Stimulated activated CD4-positive, alpha-beta T cell treated with anti-CD3 and anti-CD28 coated beads, Interleukin-15, amount 100 ng/mL, for 1 hour (primary cell): ENCODE measurements at regions not wholly inside any gene's neighbourhood (a gene's known extent, or its start where the extent isn't known, plus 50 kb on each side); places are given as distances from the start of the nearest gene placed in this dataset.
"Not testable (repeated sequence)": the region's sequence is repeated elsewhere in the genome, so short reads cannot be mapped to it uniquely, and the experiment has no call there.

Experiments
- DNase-seq, 2 donors: peaks; one replicate each; pipeline ENCODE4 v3.0.0-alpha.2; 2020; ENCODE audit warnings: low read depth in 1 of 2, low spot score in 1 of 2

DNA sequence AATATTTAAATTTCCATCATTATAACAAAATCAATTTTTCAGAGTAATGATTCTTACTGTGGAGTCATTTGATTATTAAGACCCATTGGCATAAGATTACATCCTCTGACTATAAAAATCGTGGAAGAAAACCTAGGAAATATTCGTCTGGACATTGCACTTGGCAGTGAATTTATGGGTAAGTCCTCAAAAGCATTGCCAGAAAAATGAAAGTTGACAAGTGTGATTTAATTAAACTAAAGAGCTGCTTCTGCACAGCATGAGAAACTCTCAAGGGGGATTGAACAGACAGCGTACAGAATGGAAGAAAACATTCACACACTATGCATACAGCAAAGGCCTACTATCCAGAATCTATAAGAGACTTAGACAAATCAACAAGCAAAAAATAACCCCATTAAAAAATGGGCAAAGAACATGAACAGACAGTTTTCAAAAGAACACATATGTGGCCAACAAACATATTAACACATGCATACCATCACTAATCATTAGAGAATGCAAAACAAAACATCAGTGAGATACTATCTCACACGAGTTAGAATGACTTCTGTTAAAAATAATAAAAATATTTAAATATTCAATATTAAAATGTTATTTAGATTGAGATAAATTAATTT, 111.4 kb downstream of the CCDC74A start:
- DNase-seq: not testable (repeated sequence)

DNA sequence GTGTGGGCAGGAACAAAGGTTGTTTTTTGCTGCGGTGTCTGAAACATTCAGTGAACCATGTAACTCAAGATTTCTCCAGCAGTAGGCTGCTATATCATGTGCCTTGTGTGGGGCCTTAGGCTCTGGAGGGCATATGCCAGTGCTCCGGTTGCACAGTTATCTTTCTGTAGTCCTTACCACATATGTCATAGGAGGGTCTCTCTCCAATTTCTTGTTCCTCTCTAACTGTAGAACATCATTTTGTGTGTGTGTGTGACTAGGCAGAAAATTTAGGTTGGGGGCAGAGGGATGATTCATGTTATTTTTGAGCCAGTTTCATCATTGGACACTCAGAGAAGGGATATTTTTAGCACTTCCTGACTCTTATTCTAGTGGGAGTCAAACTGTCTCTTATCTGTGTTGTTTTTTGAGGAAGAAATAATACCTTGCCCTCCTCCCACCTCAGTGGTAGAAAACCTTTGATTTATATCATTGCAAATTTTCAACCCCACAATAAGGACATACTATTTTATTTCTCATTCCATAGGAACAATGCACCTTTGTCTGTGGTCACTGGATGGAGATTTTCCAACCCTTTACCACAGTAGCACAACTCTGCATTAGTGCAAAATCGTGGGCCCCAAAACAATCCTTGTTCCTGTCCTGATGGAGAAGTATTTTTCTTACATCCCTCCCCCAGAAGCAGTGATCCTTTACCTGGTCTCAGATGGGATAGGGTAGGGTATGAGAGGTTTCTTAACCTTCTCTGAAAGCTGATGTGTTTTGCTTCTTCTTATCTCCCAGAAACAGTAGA, 113.9 kb downstream of the CCDC74A start:
- DNase-seq: no peak

DNA sequence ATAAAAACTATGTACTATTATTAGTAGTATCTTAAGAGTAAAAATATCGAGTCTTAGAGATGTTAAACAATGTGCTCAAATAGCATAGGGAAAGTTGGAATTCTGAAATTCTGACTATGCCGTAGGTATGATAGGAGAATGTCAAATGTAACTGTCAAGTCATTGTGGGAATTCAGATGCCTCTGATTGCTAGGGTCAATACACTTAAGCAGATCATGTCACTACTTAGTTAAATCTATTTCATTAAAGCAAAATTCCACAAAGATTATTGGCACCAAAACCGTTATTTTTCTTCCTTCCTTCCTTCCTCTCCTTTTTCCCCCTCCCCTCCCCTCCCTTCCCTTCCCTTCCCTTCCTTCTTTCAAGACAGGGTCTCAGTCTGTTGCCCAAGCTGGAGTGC, 115.5 kb downstream of the CCDC74A start:
- not testable (repeated sequence) for DNase-seq

DNA sequence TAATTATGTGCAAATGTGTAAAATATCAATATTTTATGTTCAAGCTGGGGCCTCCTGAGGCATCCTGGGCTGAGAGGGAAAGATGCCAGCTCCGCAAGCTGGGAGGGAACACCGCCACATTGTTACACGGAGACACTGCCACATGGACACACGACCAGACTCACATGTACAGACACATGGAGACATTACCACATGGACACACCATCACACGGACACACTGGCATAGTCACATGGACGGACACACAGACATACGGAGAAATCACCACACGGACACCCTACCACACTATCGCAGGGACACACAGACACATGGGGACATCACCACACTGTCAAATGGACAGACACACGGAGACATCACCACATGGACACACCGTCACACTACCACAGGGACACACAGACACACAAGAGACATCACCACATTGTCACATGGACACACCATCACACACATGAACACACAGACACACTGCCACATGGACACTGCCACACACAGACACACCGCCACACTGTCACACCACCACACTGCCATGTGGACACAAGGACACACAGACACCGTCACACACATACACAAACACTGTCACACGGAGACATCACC, 117.6 kb downstream of the CCDC74A start:
- DNase-seq: no peak

DNA sequence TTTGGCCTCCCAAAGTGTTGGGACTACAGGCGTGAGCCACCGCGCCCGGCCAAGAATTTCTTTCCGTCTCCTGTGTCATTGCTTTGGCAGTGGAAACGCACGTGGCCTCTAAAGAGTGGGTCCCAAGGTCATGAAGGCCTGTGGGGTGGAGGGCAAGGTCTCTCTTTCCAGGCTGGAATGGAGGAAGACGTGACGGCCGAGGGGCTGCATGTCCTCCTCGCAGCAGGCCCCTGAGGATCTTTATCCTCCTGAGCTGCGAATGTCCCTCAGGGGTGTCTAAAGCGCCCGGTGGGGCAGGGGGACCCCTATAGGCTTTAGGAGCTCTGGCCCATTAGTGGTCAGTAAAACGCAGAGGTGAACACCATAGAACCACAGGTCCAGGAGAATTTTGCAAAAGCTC, 118.5 kb downstream of the CCDC74A start:
- not testable (repeated sequence) for DNase-seq

DNA sequence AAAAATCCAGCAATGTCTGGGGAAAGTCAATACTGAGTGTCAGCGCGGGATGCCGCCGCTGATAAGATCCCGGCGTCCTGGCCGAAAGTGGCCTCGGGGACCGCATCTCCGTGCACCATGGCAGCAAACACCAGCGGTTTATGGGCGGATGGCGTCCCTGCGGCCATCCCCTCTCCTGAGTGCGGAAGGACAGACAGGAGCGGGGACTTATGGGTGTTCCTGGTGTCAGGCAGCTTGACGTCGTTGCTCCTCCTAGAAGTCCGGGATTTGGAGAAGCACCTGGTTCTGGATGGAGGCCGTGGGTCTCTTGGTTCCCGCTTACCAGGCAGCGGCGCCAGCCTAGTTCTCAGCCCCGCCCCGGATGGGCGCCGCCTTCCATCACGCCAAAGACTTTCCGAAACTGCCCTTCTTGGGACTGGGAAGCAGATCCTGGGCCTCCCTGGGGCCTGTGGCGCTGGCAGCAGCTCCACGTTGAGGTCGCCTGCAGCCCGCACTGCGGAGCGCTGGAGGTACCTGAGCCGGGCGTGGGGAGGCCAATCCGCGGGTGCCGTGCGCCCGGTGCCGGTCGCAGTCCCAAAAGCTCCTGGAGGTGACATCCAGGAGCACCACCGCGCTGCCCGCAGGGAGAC, 119.1 kb downstream of the CCDC74A start:
- DNase-seq: no peak

DNA sequence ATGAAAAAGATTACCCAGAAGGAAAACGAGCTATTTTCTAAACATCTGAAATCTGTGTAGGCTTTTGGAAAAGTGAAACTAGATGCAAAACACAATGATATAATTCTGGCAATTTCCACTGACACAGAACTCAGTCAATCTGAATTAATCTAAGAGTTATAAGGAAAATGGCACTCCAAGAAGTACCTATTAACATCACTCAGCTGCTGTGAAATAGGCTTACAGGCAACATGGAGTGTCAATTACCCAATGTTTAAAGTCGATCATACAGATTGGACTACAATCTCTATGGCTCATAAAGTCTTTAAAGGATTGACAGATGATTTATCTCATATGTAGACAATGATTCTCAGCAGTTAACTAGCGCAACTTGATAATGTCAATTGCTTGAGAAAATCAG, 120.9 kb downstream of the CCDC74A start:
- DNase-seq: not testable (repeated sequence)

DNA sequence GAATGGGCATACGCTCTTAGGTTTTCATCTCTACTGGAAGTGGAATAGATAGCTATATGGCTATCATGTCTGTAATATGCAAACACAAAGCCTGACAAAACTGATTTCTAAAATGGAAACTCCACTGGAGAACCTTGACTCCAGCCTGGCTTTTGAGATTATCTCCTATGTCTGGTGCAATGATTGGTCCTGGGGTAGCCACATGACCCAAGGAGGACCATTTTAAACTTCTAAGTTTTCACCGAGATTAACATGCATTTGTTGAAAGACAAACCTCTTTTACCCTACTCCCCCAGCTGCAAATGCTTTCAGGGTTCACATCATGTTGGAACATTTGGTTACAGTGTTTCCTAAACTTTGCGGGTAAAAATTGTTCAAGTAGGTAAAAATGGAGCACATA, 124.6 kb downstream of the CCDC74A start:
- not testable (repeated sequence) for DNase-seq

DNA sequence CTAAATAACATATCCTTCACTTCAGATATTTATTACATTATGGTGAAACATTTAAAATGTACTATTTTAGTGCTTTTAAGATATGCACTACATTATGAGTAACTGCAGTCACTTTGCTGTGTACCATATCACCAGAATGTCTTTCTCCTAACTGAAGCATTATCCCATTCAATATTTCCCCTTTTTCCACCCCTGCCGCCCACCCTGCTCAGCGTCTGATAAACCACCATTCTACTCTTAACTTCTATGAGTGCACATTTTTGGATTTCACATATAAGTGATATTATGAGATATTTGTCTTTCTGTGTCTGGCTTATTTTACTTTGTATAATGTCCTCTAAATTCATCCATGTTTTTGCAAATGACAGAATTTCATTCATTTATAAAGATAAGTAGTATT, 126.4 kb downstream of the CCDC74A start:
- DNase-seq: not testable (repeated sequence)

DNA sequence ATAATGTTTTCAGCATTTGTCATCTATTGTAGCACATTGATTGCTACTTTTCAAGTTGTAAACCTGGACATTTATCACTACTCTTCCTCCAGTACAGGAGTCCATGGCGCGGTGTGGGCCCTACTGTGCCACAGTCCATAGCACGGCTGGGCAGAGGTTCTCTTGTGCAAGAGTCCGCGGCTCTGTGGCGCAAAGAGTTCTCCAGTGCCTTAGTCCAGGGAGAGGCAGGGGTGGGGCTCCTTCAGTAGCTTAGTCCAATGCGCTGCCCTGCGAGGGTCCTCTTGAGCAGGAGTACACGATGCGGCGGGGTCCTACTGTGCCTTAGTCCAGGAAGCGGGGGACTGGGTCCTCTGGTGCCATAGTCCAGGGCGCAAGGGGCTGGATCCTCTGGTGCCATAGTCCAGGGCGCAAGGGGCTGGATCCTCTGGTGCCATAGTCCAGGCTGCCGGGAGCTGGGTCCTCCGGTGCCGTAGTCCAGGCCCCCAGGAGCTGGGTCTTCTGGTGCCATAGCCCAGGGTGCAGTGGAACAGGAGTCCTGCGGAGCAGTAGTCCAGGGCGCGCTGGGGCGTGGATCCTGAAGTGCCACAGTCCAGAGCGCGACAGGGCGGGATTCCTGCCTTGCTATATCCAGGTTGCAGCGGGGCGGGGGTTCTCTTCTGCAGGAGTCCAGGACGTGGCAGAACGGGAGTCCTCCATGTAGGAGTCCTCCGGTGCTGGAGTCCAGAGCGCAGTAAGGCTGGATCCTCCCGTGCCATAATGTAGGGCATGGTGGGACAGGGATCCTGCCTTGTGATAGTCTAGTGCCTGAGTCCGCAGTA, 129.3 kb downstream of the CCDC74A start:
- DNase-seq: no peak

DNA sequence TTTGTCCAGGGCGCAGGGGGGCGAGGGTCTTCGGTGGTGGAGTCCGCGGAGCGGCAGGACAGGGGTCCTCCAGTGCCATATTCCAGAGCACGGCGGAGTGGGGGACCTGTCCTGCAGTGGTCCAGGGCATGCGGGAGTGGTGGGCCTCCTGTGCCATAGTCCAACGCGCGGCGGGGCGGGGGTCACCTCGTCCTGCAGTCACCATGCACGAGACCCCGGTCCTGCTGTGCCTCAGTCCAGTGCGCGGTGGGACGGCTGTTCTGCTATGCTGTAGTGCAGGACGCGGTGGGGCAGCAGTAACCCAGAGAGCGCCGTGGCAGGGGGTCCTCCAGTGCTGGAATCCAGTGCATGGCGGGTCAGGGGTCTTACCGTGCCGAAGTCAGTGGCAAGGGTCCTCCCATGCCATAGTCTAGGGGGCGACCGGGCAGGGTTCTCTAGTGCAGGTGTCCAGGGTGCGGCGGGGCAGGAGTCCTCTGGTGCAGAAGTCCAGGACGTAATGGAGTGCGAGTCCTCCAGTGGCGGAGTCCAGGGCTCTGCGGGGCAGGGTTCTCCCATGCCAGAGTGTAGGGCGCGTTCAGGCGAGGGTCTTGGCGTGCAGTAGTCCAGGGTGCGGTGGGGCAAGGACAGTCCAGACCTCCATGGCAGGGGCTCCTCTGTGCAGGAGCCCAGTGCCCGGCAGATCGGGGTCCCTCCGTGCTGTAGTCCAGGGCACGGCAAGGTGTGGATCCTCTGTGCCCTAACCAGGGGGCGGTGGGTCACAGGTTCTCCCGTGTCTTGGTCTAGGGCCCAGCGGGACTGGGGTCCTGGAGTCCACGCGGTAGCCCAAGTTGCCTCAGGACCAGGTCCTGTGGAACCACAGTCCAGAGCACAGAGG, 130.4 kb downstream of the CCDC74A start:
- no peak for DNase-seq

DNA sequence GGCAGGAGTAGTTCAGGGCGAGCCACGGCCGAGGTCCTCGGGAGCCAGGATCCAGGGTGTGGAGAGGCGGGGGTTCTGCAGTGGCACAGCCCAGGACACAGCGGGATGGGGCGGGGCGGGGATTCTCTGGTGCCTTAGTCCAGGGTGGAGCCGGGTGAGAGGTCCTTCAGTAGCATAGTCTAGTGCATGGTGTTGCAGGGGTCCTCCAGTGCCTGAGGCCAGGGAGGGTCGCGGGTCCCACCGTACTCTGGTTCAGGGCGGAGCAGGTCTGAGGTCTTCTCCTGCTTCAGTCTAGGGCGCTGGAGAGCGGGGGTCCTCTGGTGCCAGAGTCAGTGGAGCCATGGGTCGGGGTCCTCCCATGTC, 131.1 kb downstream of the CCDC74A start:
- no peak for DNase-seq

DNA sequence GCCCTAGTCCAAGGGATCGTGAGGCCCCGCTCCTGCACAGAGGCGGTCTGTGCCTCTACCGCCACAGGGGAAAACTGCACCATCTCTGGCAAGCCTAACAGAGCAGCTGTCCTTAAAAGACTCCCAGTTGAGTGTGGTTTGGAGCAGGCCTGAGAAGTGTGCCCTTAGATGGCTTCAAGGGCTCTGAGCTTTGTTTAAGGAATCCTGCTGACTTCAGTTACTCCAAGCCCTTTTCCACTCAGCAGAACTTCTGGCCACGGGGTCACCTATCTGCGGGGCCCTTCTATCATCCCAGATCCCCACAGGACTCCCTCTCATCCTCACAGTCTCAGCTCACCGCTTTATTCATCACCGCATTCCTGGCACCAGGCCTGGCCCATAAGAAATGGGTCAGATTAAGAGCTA, 131.5 kb downstream of the CCDC74A start:
- no peak for DNase-seq

DNA sequence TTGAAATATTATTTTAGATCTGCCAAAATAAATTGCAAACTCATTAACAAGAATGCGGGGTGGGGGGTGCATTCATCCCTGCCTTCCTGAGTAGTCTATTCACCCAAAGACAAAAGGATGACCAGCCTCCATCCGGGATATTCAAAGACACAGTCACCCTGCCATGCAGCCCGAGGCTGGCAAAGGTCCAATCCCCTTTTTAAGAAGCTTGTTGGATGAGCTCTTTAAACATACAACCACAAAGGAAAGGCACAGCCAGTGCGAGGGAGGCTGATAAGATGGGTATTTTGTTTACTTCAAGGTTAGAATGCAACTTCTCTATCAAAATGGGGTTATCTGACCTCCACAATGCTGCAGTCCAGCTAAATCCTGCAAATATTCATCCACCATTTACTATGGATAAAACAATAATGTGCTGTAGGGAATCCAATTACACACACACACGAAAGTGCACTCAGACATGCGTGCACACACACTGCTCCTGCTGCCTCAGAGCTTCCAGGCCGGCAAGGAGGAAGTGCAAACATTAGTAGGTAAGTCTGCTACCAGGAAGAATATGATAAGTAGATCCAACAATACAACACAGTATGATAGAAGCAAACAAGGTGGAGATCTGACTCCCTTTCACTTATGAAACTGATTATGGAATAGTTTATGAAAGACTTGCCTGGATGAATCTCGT, 133.6 kb downstream of the CCDC74A start:
- not testable (repeated sequence) for DNase-seq

DNA sequence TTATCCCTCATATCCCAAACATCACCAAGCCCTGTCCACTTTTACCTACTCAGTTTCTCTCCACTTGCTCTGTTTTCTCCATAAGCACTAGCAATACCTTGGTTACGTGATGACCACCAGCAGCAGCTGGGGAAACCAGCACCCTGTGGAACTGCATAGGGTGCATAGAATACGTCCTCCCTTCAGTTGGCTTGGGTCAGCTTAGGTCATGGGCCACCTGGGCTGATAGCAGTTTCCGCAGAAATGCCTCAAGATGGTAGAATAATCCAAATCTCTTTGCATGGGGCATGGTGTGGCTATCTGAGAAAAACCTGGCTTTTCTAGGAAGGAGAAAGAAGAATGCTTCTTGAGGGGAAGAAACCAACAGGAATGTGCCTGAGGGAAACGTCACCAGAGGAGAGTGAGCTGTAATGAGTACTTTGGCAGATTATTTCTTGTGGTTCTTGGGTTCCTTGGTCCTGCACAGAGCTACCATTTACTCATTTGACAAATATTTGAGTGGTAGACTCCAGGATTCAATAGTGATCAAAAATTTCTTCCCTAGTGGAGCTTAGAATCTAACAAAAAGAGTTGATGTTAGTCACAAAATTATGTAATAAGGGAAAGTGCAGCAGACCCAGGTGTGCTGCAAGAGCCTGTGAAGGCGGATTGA, 134.3 kb downstream of the CCDC74A start:
- not testable (repeated sequence) for DNase-seq

DNA sequence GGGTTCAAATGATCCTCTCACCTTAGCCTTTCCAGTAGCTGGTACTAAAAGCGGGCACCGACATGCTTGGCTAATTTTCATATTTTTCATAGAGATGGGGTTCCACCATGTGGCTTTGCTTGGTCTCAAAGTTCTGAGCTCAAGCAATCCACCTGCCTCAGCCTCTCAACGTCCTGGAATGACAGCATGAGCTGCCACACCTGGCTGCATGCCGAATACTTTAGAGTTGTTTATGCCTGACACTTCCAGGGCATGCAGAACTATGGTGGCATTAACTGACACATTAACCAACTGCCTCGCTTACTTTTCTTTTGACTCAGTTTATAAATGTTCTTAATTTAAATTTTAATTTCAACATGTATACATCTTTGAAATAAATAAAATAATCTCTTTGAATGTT, 135.8 kb downstream of the CCDC74A start:
- DNase-seq: not testable (repeated sequence)

DNA sequence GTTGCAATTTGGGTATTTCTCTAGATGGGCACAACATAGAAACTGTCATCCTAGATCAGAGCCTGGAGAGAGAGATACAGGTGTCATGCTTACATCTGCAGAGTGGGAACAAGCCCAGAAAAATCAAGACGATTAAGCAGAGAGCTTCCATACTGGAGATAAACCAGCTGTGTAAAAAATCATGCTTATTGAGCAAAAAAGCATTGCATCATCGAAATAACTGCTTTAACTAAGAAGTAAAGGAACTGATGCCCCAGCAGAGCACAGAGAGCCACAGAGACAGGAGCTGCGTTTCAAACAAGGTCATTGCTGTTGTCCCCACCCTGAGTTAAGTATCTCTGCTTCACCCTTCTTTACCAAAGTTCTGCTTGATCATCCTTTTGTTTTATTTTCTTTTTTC, 138.0 kb downstream of the CCDC74A start:
- DNase-seq: not testable (repeated sequence)

DNA sequence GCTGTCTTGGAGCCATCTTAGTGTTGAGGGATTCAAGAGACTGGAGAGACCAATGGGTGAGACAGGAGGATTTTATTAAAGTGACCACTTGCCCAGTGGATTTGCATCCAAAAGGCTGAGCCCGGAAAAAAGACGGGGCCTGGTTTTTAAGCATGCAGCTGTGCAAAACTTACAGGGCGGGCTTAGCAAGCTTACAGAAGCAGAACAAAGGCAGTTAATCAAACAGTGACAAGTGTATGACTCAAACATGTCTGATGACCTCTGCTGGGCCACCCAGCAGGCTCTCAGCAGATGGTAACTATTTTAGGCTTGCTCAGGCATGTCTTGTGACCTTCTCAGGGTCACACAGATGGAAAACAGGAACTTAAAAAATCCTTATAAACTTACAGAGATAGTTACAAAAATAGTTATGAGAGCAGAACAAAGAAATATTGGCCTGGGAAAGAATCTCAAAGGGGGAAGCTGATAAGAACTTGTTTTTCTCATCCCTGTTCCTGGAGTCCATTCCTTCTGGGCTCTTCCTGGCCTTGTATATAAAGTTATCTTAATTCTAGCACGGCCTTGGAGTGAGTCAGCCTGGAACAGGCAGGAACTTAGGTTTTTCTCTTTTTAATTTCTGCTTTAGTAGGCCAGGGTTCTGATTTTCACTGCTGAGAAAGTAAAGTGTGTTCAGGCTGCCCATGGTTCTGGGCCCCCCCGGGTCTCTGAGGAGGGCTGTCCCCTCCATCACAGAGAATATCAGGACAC, 141.3 kb downstream of the CCDC74A start:
- not testable (repeated sequence) for DNase-seq
